Osteocyte (in vitro differentiated cells): ENCODE measurements at regions not wholly inside any gene's neighbourhood (a gene's known extent, or its start where the extent isn't known, plus 50 kb on each side); places are given as distances from the start of the nearest gene placed in this dataset.

Experiments
- DNase-seq: peaks from one replicate; pipeline ENCODE4 v3.0.0; 2021; ENCODE audit warnings: mixed read lengths; ENCODE audit not compliant: unreplicated experiment; ENCODE audit errors: extremely low spot score
- H3K27ac Mint-ChIP-seq: one replicate; pipeline ENCODE4 v1.8.0; 2021; ENCODE audit warnings: mild to moderate bottlenecking, mixed read lengths; ENCODE audit not compliant: unreplicated experiment
- H3K27me3 Mint-ChIP-seq: one replicate; pipeline ENCODE4 v1.8.0; 2021; ENCODE audit warnings: mixed read lengths; ENCODE audit not compliant: unreplicated experiment
- H3K36me3 Mint-ChIP-seq: one replicate; pipeline ENCODE4 v1.8.0; 2021; ENCODE audit warnings: mixed read lengths; ENCODE audit not compliant: unreplicated experiment
- H3K4me1 Mint-ChIP-seq: one replicate; pipeline ENCODE4 v1.8.0; 2021; ENCODE audit warnings: mixed read lengths; ENCODE audit not compliant: unreplicated experiment
- H3K4me3 Mint-ChIP-seq: one replicate; pipeline ENCODE4 v1.8.0; 2021; ENCODE audit warnings: mild to moderate bottlenecking, moderate library complexity, mixed read lengths; ENCODE audit not compliant: unreplicated experiment
- H3K9me3 Mint-ChIP-seq: one replicate; pipeline ENCODE4 v1.8.0; 2021; ENCODE audit warnings: mixed read lengths; ENCODE audit not compliant: unreplicated experiment
- TF ChIP-seq, protein P1 (sequence below): fragments of 200-600 bp; sonication (generic); IDR thresholded peaks from 2 replicates; pipeline ENCODE4 v1.5.0; 2021; ENCODE audit warnings: antibody characterized with exemption, mild to moderate bottlenecking, moderate library complexity

DNA sequence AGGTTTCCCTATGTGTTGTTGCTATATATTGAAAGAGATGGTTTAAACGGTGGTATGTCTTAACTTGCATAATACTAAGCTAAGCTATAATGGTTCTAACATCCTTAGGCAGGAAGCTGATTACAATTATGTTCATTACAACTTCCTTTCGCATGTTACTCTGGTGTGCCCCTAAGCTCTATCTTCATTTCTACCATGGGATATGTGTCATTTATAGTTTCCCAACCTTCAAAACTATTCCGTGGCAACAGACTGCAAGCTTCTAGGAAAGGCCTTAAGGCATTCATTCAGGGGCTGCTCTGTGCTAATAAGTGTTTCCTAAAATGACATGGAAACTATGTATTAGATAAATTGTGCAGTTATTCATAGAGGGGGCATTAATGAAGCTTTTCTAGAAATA, 294.6 kb downstream of the GXYLT1 start:
- H3K9me3 Mint-ChIP-seq = peaks cover 9% of the 10 kb centered on the region
- no peaks in the 10 kb centered on the region for H3K36me3 Mint-ChIP-seq
- DNase-seq = no peak
- H3K27me3 Mint-ChIP-seq = no peaks in the 10 kb centered on the region
- H3K4me3 Mint-ChIP-seq = no peak overlapping the region
- TF ChIP-seq, protein P1, sequence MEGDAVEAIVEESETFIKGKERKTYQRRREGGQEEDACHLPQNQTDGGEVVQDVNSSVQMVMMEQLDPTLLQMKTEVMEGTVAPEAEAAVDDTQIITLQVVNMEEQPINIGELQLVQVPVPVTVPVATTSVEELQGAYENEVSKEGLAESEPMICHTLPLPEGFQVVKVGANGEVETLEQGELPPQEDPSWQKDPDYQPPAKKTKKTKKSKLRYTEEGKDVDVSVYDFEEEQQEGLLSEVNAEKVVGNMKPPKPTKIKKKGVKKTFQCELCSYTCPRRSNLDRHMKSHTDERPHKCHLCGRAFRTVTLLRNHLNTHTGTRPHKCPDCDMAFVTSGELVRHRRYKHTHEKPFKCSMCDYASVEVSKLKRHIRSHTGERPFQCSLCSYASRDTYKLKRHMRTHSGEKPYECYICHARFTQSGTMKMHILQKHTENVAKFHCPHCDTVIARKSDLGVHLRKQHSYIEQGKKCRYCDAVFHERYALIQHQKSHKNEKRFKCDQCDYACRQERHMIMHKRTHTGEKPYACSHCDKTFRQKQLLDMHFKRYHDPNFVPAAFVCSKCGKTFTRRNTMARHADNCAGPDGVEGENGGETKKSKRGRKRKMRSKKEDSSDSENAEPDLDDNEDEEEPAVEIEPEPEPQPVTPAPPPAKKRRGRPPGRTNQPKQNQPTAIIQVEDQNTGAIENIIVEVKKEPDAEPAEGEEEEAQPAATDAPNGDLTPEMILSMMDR = no peak
- H3K4me1 Mint-ChIP-seq = no peaks in the 10 kb centered on the region
- no peak overlapping the region for H3K27ac Mint-ChIP-seq

DNA sequence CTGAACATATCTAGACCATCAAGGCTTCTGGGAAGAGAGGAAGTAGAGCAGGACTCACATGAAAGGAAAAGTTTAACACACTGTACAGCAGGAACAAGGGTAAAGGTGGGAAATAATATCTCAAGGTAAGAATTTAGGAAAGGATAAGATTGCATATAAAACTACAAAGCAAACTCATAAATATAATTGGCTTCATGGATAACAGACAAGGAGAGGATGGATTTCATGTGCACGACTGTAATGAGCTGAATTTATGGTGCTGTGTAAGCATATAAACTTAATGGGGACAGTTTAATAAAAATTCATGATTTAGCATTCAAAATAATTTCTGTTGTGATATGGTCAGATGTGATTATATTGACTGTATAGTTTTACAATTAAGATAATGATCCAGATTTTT, 298.0 kb downstream of the GXYLT1 start:
- H3K36me3 Mint-ChIP-seq = no peaks in the 10 kb centered on the region
- no peaks in the 10 kb centered on the region for H3K4me1 Mint-ChIP-seq
- peaks cover 9% of the 10 kb centered on the region for H3K9me3 Mint-ChIP-seq
- no peaks in the 10 kb centered on the region for H3K27me3 Mint-ChIP-seq
- no peak overlapping the region for H3K4me3 Mint-ChIP-seq
- TF ChIP-seq, protein P1 = no peak
- DNase-seq = no peak
- no peak overlapping the region for H3K27ac Mint-ChIP-seq

DNA sequence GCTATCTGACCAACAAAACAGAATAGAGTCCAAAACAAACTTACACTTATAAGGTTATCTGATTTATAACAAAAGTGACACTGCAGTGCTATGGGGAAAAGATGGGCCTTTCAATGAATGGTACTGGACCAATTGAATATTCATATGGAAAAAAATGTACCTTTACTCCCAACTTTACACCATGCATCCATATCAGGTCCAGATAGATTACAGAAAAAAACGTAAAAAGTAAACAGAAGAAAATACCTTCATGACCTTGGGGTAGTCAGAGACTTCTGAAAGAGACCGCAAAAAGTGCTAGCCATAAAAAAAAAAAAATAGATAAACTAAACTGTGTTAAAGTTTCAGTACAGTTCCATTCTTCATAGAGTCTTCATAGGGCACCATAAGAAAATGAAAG, 308.3 kb downstream of the GXYLT1 start:
- no peak for DNase-seq
- H3K4me1 Mint-ChIP-seq = no peaks in the 10 kb centered on the region
- TF ChIP-seq, protein P1 = no peak
- H3K27ac Mint-ChIP-seq = no peak overlapping the region
- H3K4me3 Mint-ChIP-seq = no peak overlapping the region
- H3K9me3 Mint-ChIP-seq = no peaks in the 10 kb centered on the region
- H3K36me3 Mint-ChIP-seq = no peaks in the 10 kb centered on the region
- no peaks in the 10 kb centered on the region for H3K27me3 Mint-ChIP-seq

DNA sequence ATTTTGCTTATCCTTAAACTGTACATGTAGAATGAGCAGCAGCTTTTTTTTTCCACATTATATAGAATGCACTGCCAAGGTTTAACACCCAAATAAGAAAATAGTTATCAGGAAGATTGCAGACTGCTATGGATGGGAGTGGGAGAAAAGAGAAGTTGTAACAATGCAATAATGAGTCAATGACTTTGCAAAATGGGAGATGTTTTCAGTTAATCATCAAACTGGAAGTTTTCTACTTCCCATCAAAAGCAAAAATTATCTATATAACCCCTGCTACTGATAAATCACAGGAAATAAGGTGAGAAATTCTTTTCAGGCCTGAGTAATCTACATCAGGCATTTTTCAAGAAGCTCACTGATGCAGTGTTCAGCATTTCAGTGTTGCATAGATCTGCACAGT, 309.1 kb downstream of the GXYLT1 start:
- Mint-ChIP-seq H3K36me3 (no peaks in the 10 kb centered on the region), H3K27ac (no peak overlapping the region), H3K4me1 (no peaks in the 10 kb centered on the region), H3K9me3 (no peaks in the 10 kb centered on the region), H3K27me3 (no peaks in the 10 kb centered on the region), H3K4me3 (no peak overlapping the region)
- TF ChIP-seq, protein P1 = no peak
- no peak for DNase-seq

DNA sequence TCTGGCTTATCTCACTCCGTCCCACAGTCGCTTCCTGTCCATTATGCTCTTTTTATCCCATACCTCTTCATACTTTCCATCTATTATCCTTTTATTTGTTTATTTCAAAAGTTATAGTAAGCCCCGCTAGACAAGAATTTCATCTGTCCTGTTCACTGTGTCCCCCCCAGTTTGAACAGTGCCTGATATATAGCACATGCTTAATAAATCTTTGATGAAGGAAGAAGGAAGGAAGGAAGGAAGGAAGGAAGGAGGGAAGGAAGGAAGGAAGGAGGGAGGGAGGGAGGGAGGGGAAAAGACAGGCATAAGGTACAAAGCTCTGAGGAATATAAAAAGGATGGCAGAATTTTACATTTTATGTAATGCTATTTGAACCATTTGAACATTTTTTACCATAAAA, 324.7 kb downstream of the GXYLT1 start:
- no peak overlapping the region for H3K4me3 Mint-ChIP-seq
- TF ChIP-seq, protein P1 = no peak
- no peak for DNase-seq
- no peak overlapping the region for H3K27ac Mint-ChIP-seq
- H3K4me1 Mint-ChIP-seq = no peaks in the 10 kb centered on the region
- no peaks in the 10 kb centered on the region for H3K27me3 Mint-ChIP-seq
- H3K36me3 Mint-ChIP-seq = no peaks in the 10 kb centered on the region
- H3K9me3 Mint-ChIP-seq = no peaks in the 10 kb centered on the region
